ENCODE measurements at regions not wholly inside any gene's neighbourhood (a gene's known extent, or its start where the extent isn't known, plus 50 kb on each side); places are given as distances from the start of the nearest gene placed in this dataset.

GRCh38 chr10:58086144-58086762 lies 181.4 kb downstream of the IPMK start:
- Histone ChIP-seq H3K36me3 (no peaks in the 10 kb centered on the region), H3K4me3 (no peak overlapping the region), H3K9me3 (replicated peaks) (no peaks in the 10 kb centered on the region), H3K27me3 (ENCODE audit: low read depth) (no peaks in the 10 kb centered on the region), H3K4me1 (no peaks in the 10 kb centered on the region), H3K27ac (replicated peaks) (no peak overlapping the region)
- TF ChIP-seq CTCF (IDR thresholded peaks at IDR 0.05; ENCODE audit: borderline replicate concordance): no peak
- intact Hi-C loops (cut with micrococcal nuclease): no loop called here
- DNase-seq: no peak

- Histone ChIP-seq H3K36me3 (no peaks in the 10 kb centered on the region), H3K9me3 (replicated peaks) (no peaks in the 10 kb centered on the region), H3K4me1 (no peaks in the 10 kb centered on the region), H3K4me3 (no peak overlapping the region), H3K27me3 (ENCODE audit: low read depth) (no peaks in the 10 kb centered on the region), H3K27ac (replicated peaks) (no peak overlapping the region)
- intact Hi-C loops (cut with micrococcal nuclease): no loop called here
- TF ChIP-seq CTCF (IDR thresholded peaks at IDR 0.05; ENCODE audit: borderline replicate concordance): no peak
- no peak for DNase-seq
Measured at GRCh38 chr10:58082248-58082647, 185.4 kb downstream of the IPMK start.

GRCh38 chr10:58081353-58081752 lies 186.3 kb downstream of the IPMK start:
- no peaks in the 10 kb centered on the region for H3K36me3 ChIP-seq
- H3K27me3 ChIP-seq (ENCODE audit: low read depth): no peaks in the 10 kb centered on the region
- H3K4me3 ChIP-seq: no peak overlapping the region
- intact Hi-C loops (cut with micrococcal nuclease): no loop called here
- H3K4me1 ChIP-seq: no peaks in the 10 kb centered on the region
- H3K9me3 ChIP-seq (replicated peaks): no peaks in the 10 kb centered on the region
- no peak for TF ChIP-seq CTCF (IDR thresholded peaks at IDR 0.05; ENCODE audit: borderline replicate concordance)
- DNase-seq: no peak
- H3K27ac ChIP-seq (replicated peaks): no peak overlapping the region

GRCh38 chr10:58079461-58079860 lies 188.2 kb downstream of the IPMK start:
- no peak for DNase-seq
- Histone ChIP-seq H3K27ac (replicated peaks) (no peak overlapping the region), H3K4me1 (no peaks in the 10 kb centered on the region), H3K27me3 (ENCODE audit: low read depth) (no peaks in the 10 kb centered on the region), H3K36me3 (no peaks in the 10 kb centered on the region), H3K9me3 (replicated peaks) (no peaks in the 10 kb centered on the region), H3K4me3 (no peak overlapping the region)
- intact Hi-C loops (cut with micrococcal nuclease): no loop called here
- TF ChIP-seq CTCF (IDR thresholded peaks at IDR 0.05; ENCODE audit: borderline replicate concordance): no peak

- intact Hi-C loops (cut with micrococcal nuclease): no loop called here
- no peak overlapping the region for H3K27ac ChIP-seq (replicated peaks)
- no peaks in the 10 kb centered on the region for H3K4me1 ChIP-seq
- no peaks in the 10 kb centered on the region for H3K27me3 ChIP-seq (ENCODE audit: low read depth)
- no peak for TF ChIP-seq CTCF (IDR thresholded peaks at IDR 0.05; ENCODE audit: borderline replicate concordance)
- no peak overlapping the region for H3K4me3 ChIP-seq
- no peaks in the 10 kb centered on the region for H3K9me3 ChIP-seq (replicated peaks)
- no peaks in the 10 kb centered on the region for H3K36me3 ChIP-seq
- no peak for DNase-seq
Measured at GRCh38 chr10:58072634-58073033, 195.1 kb downstream of the IPMK start.

All from left ventricle myocardium inferior (tissue), 1 donor.